ENCODE measurements at regions not wholly inside any gene's neighbourhood (a gene's known extent, or its start where the extent isn't known, plus 50 kb on each side); places are given as distances from the start of the nearest gene placed in this dataset.
"Not testable (repeated sequence)": the region's sequence is repeated elsewhere in the genome, so short reads cannot be mapped to it uniquely, and the experiment has no call there.

GRCh38 chr15:36183201-36183600 lies 396.2 kb upstream of the CDIN1 start:
- Histone ChIP-seq H3K4me3 (ENCODE audit: low read length in 3 of 3) (no peak overlapping the region), H3K27ac (ENCODE audit: low read depth, low read length) (no peak overlapping the region), H3K4me1 (ENCODE audit: control insufficient read depth in 3 of 3, insufficient read depth in 3 of 3, low read length in 3 of 3) (no peaks in the 10 kb centered on the region), H3K36me3 (ENCODE audit: control insufficient read depth in 3 of 3, insufficient read depth in 3 of 3, low read length in 3 of 3) (no peaks in the 10 kb centered on the region), H3K9ac (ENCODE audit: low read depth in 1 of 3, low read length in 3 of 3) (no peak overlapping the region), H3K9me3 (ENCODE audit: control insufficient read depth in 3 of 3, low read length in 3 of 3) (no peaks in the 10 kb centered on the region), H3K27me3 (ENCODE audit: control insufficient read depth in 3 of 3, insufficient read depth in 3 of 3, low read length in 3 of 3) (no peaks in the 10 kb centered on the region)

- H3K9ac ChIP-seq (ENCODE audit: low read depth in 1 of 3, low read length in 3 of 3), result no peak overlapping the region
- no peak overlapping the region for H3K4me3 ChIP-seq (ENCODE audit: low read length in 3 of 3)
- no peaks in the 10 kb centered on the region for H3K9me3 ChIP-seq (ENCODE audit: control insufficient read depth in 3 of 3, low read length in 3 of 3)
- no peaks in the 10 kb centered on the region for H3K4me1 ChIP-seq (ENCODE audit: control insufficient read depth in 3 of 3, insufficient read depth in 3 of 3, low read length in 3 of 3)
- H3K27ac ChIP-seq (ENCODE audit: low read depth, low read length), result no peak overlapping the region
- H3K27me3 ChIP-seq (ENCODE audit: control insufficient read depth in 3 of 3, insufficient read depth in 3 of 3, low read length in 3 of 3), result no peaks in the 10 kb centered on the region
- no peaks in the 10 kb centered on the region for H3K36me3 ChIP-seq (ENCODE audit: control insufficient read depth in 3 of 3, insufficient read depth in 3 of 3, low read length in 3 of 3)
Observed at GRCh38 chr15:36185438-36185837, 394.0 kb upstream of the CDIN1 start.

- Histone ChIP-seq H3K4me1 (ENCODE audit: control insufficient read depth in 3 of 3, insufficient read depth in 3 of 3, low read length in 3 of 3) (no peaks in the 10 kb centered on the region), H3K4me3 (ENCODE audit: low read length in 3 of 3) (no peak overlapping the region), H3K27me3 (ENCODE audit: control insufficient read depth in 3 of 3, insufficient read depth in 3 of 3, low read length in 3 of 3) (no peaks in the 10 kb centered on the region), H3K27ac (ENCODE audit: low read depth, low read length) (no peak overlapping the region), H3K9ac (ENCODE audit: low read depth in 1 of 3, low read length in 3 of 3) (no peak overlapping the region), H3K36me3 (ENCODE audit: control insufficient read depth in 3 of 3, insufficient read depth in 3 of 3, low read length in 3 of 3) (no peaks in the 10 kb centered on the region), H3K9me3 (ENCODE audit: control insufficient read depth in 3 of 3, low read length in 3 of 3) (no peaks in the 10 kb centered on the region)
Observed at GRCh38 chr15:36185845-36186244, 393.6 kb upstream of the CDIN1 start.

GRCh38 chr15:36186376-36186775 lies 393.1 kb upstream of the CDIN1 start:
- Histone ChIP-seq H3K9ac (ENCODE audit: low read depth in 1 of 3, low read length in 3 of 3) (no peak overlapping the region), H3K9me3 (ENCODE audit: control insufficient read depth in 3 of 3, low read length in 3 of 3) (no peaks in the 10 kb centered on the region), H3K4me1 (ENCODE audit: control insufficient read depth in 3 of 3, insufficient read depth in 3 of 3, low read length in 3 of 3) (no peaks in the 10 kb centered on the region), H3K36me3 (ENCODE audit: control insufficient read depth in 3 of 3, insufficient read depth in 3 of 3, low read length in 3 of 3) (no peaks in the 10 kb centered on the region), H3K4me3 (ENCODE audit: low read length in 3 of 3) (no peak overlapping the region), H3K27ac (ENCODE audit: low read depth, low read length) (no peak overlapping the region), H3K27me3 (ENCODE audit: control insufficient read depth in 3 of 3, insufficient read depth in 3 of 3, low read length in 3 of 3) (no peaks in the 10 kb centered on the region)

- no peaks in the 10 kb centered on the region for H3K27me3 ChIP-seq (ENCODE audit: control insufficient read depth in 3 of 3, insufficient read depth in 3 of 3, low read length in 3 of 3)
- H3K27ac ChIP-seq (ENCODE audit: low read depth, low read length), result no peak overlapping the region
- no peak overlapping the region for H3K9ac ChIP-seq (ENCODE audit: low read depth in 1 of 3, low read length in 3 of 3)
- no peaks in the 10 kb centered on the region for H3K9me3 ChIP-seq (ENCODE audit: control insufficient read depth in 3 of 3, low read length in 3 of 3)
- no peaks in the 10 kb centered on the region for H3K4me1 ChIP-seq (ENCODE audit: control insufficient read depth in 3 of 3, insufficient read depth in 3 of 3, low read length in 3 of 3)
- no peaks in the 10 kb centered on the region for H3K36me3 ChIP-seq (ENCODE audit: control insufficient read depth in 3 of 3, insufficient read depth in 3 of 3, low read length in 3 of 3)
- no peak overlapping the region for H3K4me3 ChIP-seq (ENCODE audit: low read length in 3 of 3)
Observed at GRCh38 chr15:36191459-36191858, 388.0 kb upstream of the CDIN1 start.

GRCh38 chr15:36195361-36196007 lies 383.9 kb upstream of the CDIN1 start:
- H3K9me3 ChIP-seq (ENCODE audit: control insufficient read depth in 3 of 3, low read length in 3 of 3); H3K9ac ChIP-seq (ENCODE audit: low read depth in 1 of 3, low read length in 3 of 3); H3K27ac ChIP-seq (ENCODE audit: low read depth, low read length); H3K36me3 ChIP-seq (ENCODE audit: control insufficient read depth in 3 of 3, insufficient read depth in 3 of 3, low read length in 3 of 3); H3K27me3 ChIP-seq (ENCODE audit: control insufficient read depth in 3 of 3, insufficient read depth in 3 of 3, low read length in 3 of 3); H3K4me1 ChIP-seq (ENCODE audit: control insufficient read depth in 3 of 3, insufficient read depth in 3 of 3, low read length in 3 of 3); H3K4me3 ChIP-seq (ENCODE audit: low read length in 3 of 3): not testable (repeated sequence)

GRCh38 chr15:36208868-36209582 lies 370.4 kb upstream of the CDIN1 start:
- Histone ChIP-seq H3K4me1 (ENCODE audit: control insufficient read depth in 3 of 3, insufficient read depth in 3 of 3, low read length in 3 of 3) (no peaks in the 10 kb centered on the region), H3K36me3 (ENCODE audit: control insufficient read depth in 3 of 3, insufficient read depth in 3 of 3, low read length in 3 of 3) (no peaks in the 10 kb centered on the region), H3K27me3 (ENCODE audit: control insufficient read depth in 3 of 3, insufficient read depth in 3 of 3, low read length in 3 of 3) (no peaks in the 10 kb centered on the region), H3K9me3 (ENCODE audit: control insufficient read depth in 3 of 3, low read length in 3 of 3) (no peaks in the 10 kb centered on the region), H3K27ac (ENCODE audit: low read depth, low read length) (no peak overlapping the region), H3K9ac (ENCODE audit: low read depth in 1 of 3, low read length in 3 of 3) (no peak overlapping the region), H3K4me3 (ENCODE audit: low read length in 3 of 3) (no peak overlapping the region)

- H3K36me3 ChIP-seq (ENCODE audit: control insufficient read depth in 3 of 3, insufficient read depth in 3 of 3, low read length in 3 of 3), result no peaks in the 10 kb centered on the region
- no peaks in the 10 kb centered on the region for H3K9me3 ChIP-seq (ENCODE audit: control insufficient read depth in 3 of 3, low read length in 3 of 3)
- no peak overlapping the region for H3K9ac ChIP-seq (ENCODE audit: low read depth in 1 of 3, low read length in 3 of 3)
- no peak overlapping the region for H3K27ac ChIP-seq (ENCODE audit: low read depth, low read length)
- no peaks in the 10 kb centered on the region for H3K27me3 ChIP-seq (ENCODE audit: control insufficient read depth in 3 of 3, insufficient read depth in 3 of 3, low read length in 3 of 3)
- no peak overlapping the region for H3K4me3 ChIP-seq (ENCODE audit: low read length in 3 of 3)
- no peaks in the 10 kb centered on the region for H3K4me1 ChIP-seq (ENCODE audit: control insufficient read depth in 3 of 3, insufficient read depth in 3 of 3, low read length in 3 of 3)
Observed at GRCh38 chr15:36210426-36210825, 369.0 kb upstream of the CDIN1 start.

GRCh38 chr15:36218322-36218721 lies 361.1 kb upstream of the CDIN1 start:
- Histone ChIP-seq H3K9ac (ENCODE audit: low read depth in 1 of 3, low read length in 3 of 3) (no peak overlapping the region), H3K4me3 (ENCODE audit: low read length in 3 of 3) (no peak overlapping the region), H3K36me3 (ENCODE audit: control insufficient read depth in 3 of 3, insufficient read depth in 3 of 3, low read length in 3 of 3) (no peaks in the 10 kb centered on the region), H3K4me1 (ENCODE audit: control insufficient read depth in 3 of 3, insufficient read depth in 3 of 3, low read length in 3 of 3) (no peaks in the 10 kb centered on the region), H3K27ac (ENCODE audit: low read depth, low read length) (no peak overlapping the region), H3K9me3 (ENCODE audit: control insufficient read depth in 3 of 3, low read length in 3 of 3) (peaks cover 0 to 4% (median 0%) of the 10 kb centered on the region in 3 donors), H3K27me3 (ENCODE audit: control insufficient read depth in 3 of 3, insufficient read depth in 3 of 3, low read length in 3 of 3) (no peaks in the 10 kb centered on the region)

- Histone ChIP-seq H3K9ac (ENCODE audit: low read depth in 1 of 3, low read length in 3 of 3) (no peak overlapping the region), H3K27me3 (ENCODE audit: control insufficient read depth in 3 of 3, insufficient read depth in 3 of 3, low read length in 3 of 3) (no peaks in the 10 kb centered on the region), H3K4me1 (ENCODE audit: control insufficient read depth in 3 of 3, insufficient read depth in 3 of 3, low read length in 3 of 3) (no peaks in the 10 kb centered on the region), H3K9me3 (ENCODE audit: control insufficient read depth in 3 of 3, low read length in 3 of 3) (peaks cover 0 to 4% (median 0%) of the 10 kb centered on the region in 3 donors), H3K4me3 (ENCODE audit: low read length in 3 of 3) (no peak overlapping the region), H3K36me3 (ENCODE audit: control insufficient read depth in 3 of 3, insufficient read depth in 3 of 3, low read length in 3 of 3) (no peaks in the 10 kb centered on the region), H3K27ac (ENCODE audit: low read depth, low read length) (no peak overlapping the region)
Observed at GRCh38 chr15:36218991-36219390, 360.4 kb upstream of the CDIN1 start.

Data from skeletal muscle tissue (tissue), 3 donors.